ENCODE measurements at regions not wholly inside any gene's neighbourhood (a gene's known extent, or its start where the extent isn't known, plus 50 kb on each side); places are given as distances from the start of the nearest gene placed in this dataset.

DNA sequence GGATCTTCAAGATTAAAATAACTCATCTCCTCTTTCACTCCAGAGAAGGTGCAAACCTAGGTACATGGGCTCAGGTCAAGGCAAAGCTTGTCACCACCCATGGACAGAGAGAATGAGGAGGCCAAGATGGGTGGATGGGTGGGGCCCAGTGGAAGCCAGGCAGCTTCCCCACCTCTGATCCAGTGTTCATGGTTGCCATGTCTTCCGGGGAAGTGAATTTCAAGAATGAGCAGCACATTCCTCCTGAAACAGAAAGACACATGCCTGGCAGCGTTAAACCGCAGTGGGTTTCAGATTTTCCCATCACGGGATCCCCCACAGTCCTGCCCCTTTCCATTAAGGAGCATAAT is 301.7 kb downstream of the EIPR1 start:
- H3K27ac ChIP-seq (ENCODE audit: low read depth): no peak overlapping the region
- 86% methylated on average over 4 of the region's 4 CpGs for WGBS
- no peak for DNase-seq (ENCODE audit: extremely low spot score)
- H3K4me1 ChIP-seq (ENCODE audit: insufficient read depth): no peaks in the 10 kb centered on the region
- no peaks in the 10 kb centered on the region for H3K36me3 ChIP-seq (ENCODE audit: insufficient read depth)
- no peak overlapping the region for H3K4me3 ChIP-seq (ENCODE audit: low read depth, low read length)

DNA sequence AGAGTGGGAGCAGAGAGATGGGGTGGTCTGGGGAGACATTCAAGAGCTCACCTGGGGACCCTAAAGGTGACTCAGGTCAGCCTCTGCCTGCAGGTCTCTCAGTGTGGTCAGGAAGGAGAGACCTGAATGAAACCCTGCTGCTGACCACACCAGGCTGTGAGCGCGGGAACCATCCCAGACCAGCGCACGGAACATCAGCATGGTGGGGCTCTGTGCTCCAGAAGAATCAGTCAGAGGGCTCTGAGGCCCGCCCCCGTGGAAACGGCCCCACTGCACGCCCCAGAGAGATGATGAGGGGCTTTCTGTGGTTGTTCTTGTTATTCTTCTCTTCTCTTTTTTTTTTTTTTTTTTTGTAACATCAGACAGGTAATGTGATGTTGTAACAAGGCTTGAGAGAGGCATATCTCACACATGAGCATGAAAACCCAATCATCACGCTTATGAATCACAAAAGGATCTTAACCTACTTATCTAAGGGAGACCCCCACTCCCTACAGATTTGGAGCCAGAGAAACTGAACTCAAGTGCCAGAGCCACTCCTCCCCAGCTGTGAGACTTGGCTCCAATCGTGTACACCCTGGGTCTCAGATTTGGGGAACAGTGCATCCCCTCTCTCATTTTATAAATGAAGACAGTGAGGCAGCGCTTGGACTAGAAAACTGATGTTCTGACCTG is 302.2 kb downstream of the EIPR1 start:
- H3K4me3 ChIP-seq (ENCODE audit: low read depth, low read length): no peak overlapping the region
- no peak for DNase-seq (ENCODE audit: extremely low spot score)
- no peaks in the 10 kb centered on the region for H3K4me1 ChIP-seq (ENCODE audit: insufficient read depth)
- H3K27ac ChIP-seq (ENCODE audit: low read depth): no peak overlapping the region
- no peaks in the 10 kb centered on the region for H3K36me3 ChIP-seq (ENCODE audit: insufficient read depth)
- WGBS: 82% methylated on average over 11 of the region's 11 CpGs

DNA sequence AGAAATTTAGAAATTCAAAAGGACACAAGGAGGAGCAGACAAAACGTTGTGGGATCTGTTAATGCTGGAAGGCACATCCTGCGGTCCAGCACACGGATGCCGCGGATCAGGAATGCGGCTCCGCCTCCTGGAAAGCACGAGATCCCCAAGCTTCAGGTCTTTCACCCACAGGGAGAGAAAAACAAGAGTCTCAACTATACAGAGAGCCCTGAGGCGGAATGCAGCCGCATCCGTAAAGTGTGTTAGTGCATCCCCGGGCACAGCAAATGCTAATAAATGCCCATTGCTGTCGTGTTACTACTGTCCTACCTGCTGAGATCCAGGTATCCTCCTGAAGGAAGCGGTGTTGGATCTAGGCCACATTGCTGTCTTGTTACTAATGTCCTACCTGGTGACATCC is 303.9 kb downstream of the EIPR1 start:
- H3K4me3 ChIP-seq (ENCODE audit: low read depth, low read length): no peak overlapping the region
- no peak overlapping the region for H3K27ac ChIP-seq (ENCODE audit: low read depth)
- DNase-seq (ENCODE audit: extremely low spot score): no peak
- H3K36me3 ChIP-seq (ENCODE audit: insufficient read depth): no peaks in the 10 kb centered on the region
- H3K4me1 ChIP-seq (ENCODE audit: insufficient read depth): no peaks in the 10 kb centered on the region
- WGBS: 71% methylated on average over 14 of the region's 14 CpGs

DNA sequence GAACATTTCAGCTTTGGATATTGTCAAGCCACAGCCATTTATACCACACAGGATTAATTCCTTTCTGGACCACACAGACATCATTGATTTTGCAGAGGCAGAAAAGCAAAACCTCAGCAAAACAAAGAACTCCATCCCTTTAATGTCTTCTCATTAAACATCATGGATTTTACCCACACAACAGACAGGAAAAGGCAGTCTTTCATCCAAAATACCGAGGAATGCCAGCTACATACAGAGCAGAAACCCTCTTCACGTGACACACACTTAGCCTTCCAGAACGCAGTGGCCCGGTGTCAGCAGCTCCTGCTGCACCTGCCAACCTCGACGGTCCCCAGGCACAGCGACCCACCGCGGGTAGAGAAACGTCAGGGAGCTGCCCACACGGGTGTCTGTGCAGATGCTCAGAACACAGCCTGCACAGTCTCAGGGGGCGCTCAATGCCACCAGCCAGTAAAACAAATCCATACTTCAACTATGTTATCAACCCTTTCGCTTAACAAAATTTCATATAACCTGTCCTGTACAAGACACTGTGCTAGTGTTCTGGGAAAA is 304.5 kb downstream of the EIPR1 start:
- DNase-seq (ENCODE audit: extremely low spot score): no peak
- H3K4me3 ChIP-seq (ENCODE audit: low read depth, low read length): no peak overlapping the region
- H3K27ac ChIP-seq (ENCODE audit: low read depth): no peak overlapping the region
- 38% methylated on average over 13 of the region's 13 CpGs for WGBS
- no peaks in the 10 kb centered on the region for H3K36me3 ChIP-seq (ENCODE audit: insufficient read depth)
- no peaks in the 10 kb centered on the region for H3K4me1 ChIP-seq (ENCODE audit: insufficient read depth)

DNA sequence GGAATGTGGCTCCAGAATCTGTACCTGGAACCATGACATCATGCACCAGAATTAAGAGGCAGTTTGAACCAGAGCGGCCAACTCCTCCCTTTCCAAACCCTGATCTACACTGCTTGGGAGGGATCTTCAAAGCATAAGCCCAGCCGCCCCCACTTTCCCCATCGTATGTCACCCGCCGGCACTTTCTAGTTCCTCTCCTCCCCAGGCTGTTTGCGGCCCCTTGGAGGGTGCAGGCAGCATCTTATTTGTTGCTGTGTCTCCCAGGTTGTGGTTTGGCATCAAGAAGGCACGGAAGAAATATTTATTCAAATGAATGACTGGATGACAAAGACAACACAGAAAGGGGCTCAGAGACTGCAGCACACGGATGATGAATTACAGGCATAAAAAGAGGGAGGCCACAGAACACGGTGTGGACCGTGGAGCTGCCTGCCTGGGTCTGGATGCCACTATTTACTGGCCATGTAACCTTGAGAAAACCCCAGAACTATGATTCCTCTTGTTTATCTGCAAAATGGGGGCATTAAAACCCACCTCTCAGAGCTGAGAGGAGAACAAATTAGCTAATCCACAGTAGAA is 305.8 kb downstream of the EIPR1 start:
- 83% methylated on average over 10 of the region's 10 CpGs for WGBS
- Histone ChIP-seq H3K36me3 (ENCODE audit: insufficient read depth) (no peaks in the 10 kb centered on the region), H3K4me3 (ENCODE audit: low read depth, low read length) (no peak overlapping the region), H3K4me1 (ENCODE audit: insufficient read depth) (no peaks in the 10 kb centered on the region), H3K27ac (ENCODE audit: low read depth) (no peak overlapping the region)
- DNase-seq (ENCODE audit: extremely low spot score): no peak

DNA sequence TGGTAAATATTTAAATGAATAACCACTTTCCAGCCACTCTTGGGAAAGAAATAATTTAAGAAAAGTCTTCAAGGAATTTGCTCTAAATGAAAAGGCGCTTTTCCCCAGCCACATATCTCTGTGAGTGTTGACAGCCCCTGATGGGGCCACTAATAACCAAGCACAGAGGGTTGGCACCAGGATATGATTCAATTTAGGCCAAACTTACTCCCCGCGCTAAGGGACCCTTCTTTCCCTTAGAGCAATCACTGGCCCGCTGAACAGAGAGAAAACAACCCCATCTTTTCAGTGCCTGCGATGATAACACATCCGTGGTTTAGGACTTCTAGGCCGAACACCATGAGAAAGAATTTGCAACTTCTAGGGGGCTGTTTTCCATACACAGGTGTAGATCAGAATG is 310.8 kb downstream of the EIPR1 start:
- no peak for DNase-seq (ENCODE audit: extremely low spot score)
- H3K4me3 ChIP-seq (ENCODE audit: low read depth, low read length): no peak overlapping the region
- H3K27ac ChIP-seq (ENCODE audit: low read depth): no peak overlapping the region
- no peaks in the 10 kb centered on the region for H3K36me3 ChIP-seq (ENCODE audit: insufficient read depth)
- 90% methylated on average over 7 of the region's 7 CpGs for WGBS
- no peaks in the 10 kb centered on the region for H3K4me1 ChIP-seq (ENCODE audit: insufficient read depth)

DNA sequence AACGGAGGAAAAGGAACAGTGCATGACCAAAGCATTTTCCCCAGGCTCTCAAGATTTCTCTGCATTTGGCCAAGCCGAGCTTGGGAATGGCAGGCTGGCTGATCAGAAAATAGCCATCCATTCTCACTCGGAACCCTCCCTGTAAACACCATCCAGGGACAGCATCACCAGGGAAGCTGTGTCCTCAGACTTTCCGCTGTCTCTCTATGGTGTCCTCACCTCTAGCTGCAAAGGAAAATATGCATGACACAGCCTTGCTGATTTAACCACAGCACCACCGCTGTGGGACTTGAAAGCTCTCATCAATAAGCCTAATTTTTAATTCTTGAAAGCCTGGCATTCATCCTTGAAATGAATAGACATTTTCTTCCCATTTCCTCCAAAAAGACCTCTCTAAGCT is 311.7 kb downstream of the EIPR1 start:
- 73% methylated on average over 5 of the region's 5 CpGs for WGBS
- no peak overlapping the region for H3K27ac ChIP-seq (ENCODE audit: low read depth)
- H3K36me3 ChIP-seq (ENCODE audit: insufficient read depth): no peaks in the 10 kb centered on the region
- H3K4me1 ChIP-seq (ENCODE audit: insufficient read depth): no peaks in the 10 kb centered on the region
- no peak for DNase-seq (ENCODE audit: extremely low spot score)
- H3K4me3 ChIP-seq (ENCODE audit: low read depth, low read length): no peak overlapping the region

DNA sequence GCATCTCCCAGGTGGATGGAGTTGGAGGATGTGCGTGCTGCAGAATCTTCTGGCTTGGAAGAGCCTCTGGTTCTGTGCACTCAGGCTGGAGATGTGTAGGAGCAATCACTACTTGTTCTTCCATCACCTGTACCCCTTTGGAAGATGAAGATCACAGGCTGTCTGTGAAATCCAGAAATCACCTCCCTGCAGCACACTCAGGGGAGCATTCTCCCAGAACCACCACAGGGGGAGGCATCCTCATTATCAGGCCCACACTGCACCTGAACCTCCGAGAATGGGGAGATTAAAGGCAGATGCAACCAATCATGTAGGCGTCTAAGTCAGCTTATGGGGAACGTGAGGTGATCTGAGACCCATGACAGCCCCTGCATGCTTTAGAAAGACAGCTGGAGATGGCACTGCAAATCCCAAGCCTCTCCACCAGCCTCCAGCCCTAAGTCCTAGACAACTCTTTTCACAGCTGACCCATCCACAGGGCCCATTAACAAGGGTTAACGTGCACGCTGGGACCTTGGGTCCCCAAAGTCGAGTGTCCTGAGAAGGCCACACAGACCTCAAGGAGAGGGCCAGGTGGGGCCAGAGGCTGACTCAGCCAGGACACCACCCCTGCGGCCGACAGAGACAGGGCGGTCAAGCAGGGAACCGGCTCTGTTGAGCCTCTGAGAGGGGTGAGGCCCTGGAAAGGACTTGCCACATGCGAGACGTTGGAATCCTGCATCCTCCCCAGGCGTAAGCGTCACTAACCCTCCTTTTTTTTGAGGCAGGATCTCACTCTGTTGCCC is 314.9 kb downstream of the EIPR1 start:
- WGBS: 81% methylated on average over 15 of the region's 15 CpGs
- H3K27ac ChIP-seq (ENCODE audit: low read depth): no peak overlapping the region
- DNase-seq (ENCODE audit: extremely low spot score): no peak

DNA sequence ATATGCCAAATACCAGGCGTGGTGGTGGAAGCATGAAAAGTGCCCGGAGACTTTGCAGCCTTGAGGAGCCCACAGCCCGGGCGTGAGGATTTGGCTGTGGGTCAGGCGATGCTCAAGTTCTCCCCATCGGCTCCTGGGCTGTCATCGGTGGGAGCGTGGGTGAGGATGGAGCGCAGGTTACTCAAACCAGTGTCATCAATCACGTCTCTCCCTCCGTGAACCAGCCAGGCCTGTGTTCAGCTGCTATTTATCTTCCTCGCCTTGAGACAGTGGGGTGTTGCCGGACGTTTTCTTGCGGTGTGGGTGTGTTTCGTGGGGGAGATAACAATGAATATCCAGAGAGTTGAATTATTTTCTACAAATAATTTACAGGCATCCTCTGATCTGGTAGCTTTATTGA is 317.6 kb downstream of the EIPR1 start:
- Histone ChIP-seq H3K36me3 (ENCODE audit: insufficient read depth) (no peaks in the 10 kb centered on the region), H3K4me3 (ENCODE audit: low read depth, low read length) (no peak overlapping the region), H3K4me1 (ENCODE audit: insufficient read depth) (no peaks in the 10 kb centered on the region), H3K27ac (ENCODE audit: low read depth) (no peak overlapping the region)
- 35% methylated on average over 16 of the region's 16 CpGs for WGBS
- no peak for DNase-seq (ENCODE audit: extremely low spot score)

More for the DNA sequence above, 314.9 kb downstream of the EIPR1 start:
- H3K36me3 ChIP-seq (ENCODE audit: insufficient read depth): no peaks in the 10 kb centered on the region
- H3K4me3 ChIP-seq (ENCODE audit: low read depth, low read length): no peak overlapping the region
- H3K4me1 ChIP-seq (ENCODE audit: insufficient read depth): no peaks in the 10 kb centered on the region

DNA sequence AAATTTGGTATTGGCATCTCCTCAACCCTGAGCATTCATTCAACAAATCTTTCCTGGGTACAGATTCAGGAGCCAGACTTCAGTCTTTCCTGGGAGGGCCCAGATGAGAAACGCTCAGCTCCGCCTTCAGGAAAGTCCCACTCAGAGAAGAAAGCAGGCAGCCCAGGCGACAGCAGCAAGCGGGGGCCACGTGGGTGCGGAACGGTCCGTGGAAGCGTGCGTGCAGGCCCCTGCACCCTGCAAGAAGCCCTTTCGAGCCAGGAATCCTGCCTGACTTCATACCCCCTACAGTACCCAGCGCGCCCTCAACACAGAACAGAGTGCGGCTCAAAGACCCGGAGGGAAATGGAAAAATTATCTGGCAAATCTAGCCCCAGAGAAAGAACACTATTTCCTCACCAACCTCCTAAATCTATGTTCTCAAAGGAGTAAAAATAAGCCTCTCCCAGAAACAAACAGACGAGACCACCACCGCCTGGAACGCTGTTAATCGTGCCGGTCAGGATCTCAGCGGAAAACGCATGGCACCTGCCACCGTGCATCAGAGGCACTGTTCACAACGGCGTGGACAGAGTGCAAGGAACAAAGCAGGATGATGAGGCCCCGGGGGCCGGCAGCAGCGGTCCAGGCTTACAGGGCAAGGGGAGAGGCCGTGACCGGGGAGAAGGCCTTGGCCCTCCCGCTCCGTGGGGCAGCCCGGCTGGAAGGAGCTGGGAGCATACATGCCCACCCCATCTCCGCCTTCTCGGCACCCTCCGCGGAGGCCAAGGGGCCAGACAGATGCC is 318.3 kb downstream of the EIPR1 start:
- H3K36me3 ChIP-seq (ENCODE audit: insufficient read depth): no peaks in the 10 kb centered on the region
- H3K4me3 ChIP-seq (ENCODE audit: low read depth, low read length): no peak overlapping the region
- no peaks in the 10 kb centered on the region for H3K4me1 ChIP-seq (ENCODE audit: insufficient read depth)
- WGBS: 78% methylated on average over 37 of the region's 37 CpGs
- no peak overlapping the region for H3K27ac ChIP-seq (ENCODE audit: low read depth)
- no peak for DNase-seq (ENCODE audit: extremely low spot score)

DNA sequence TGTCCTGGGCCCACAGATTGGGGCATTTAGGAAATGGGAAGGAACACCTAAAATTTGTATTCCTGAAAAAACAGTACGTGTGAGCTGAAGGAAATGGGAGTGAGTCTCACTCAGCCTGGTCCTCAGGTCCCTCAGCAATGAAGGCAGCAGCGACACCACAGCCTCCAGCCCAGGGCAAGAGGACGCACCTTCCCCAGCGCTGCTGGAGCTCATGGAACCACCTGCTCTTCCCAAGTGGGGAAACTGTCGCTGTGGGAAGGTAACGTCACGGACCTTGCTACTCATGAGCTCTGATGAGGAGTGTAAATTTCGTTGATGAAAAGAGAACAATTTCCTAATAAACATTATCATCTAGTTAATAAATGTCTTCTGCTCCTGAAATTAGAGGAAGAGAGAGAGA is 323.6 kb downstream of the EIPR1 start:
- no peak overlapping the region for H3K27ac ChIP-seq (ENCODE audit: low read depth)
- 85% methylated on average over 8 of the region's 8 CpGs for WGBS
- H3K4me3 ChIP-seq (ENCODE audit: low read depth, low read length): no peak overlapping the region
- H3K36me3 ChIP-seq (ENCODE audit: insufficient read depth): no peaks in the 10 kb centered on the region
- DNase-seq (ENCODE audit: extremely low spot score): no peak
- no peaks in the 10 kb centered on the region for H3K4me1 ChIP-seq (ENCODE audit: insufficient read depth)

DNA sequence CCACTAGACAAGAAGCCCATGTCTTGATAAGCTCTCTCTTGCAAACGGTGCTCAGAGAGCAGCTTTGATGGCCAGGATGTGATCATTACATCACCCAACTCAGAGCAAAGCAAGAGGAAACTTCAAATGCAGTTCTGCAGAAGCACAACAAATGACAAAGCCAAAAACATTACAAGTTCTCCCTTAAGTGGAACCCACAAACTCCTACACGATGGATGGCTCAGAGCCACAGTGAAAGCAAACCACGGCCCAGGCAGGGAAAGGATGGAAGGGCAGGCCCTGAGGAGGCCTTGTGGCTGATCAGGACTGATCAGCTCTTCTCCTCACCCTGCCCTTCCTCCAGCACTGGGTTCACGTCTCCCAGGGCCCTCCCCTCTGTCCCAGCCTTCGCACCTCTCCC is 326.4 kb downstream of the EIPR1 start:
- WGBS: 71% methylated on average over 5 of the region's 5 CpGs
- Histone ChIP-seq H3K27ac (ENCODE audit: low read depth) (no peak overlapping the region), H3K4me1 (ENCODE audit: insufficient read depth) (no peaks in the 10 kb centered on the region), H3K36me3 (ENCODE audit: insufficient read depth) (no peaks in the 10 kb centered on the region), H3K4me3 (ENCODE audit: low read depth, low read length) (no peak overlapping the region)
- no peak for DNase-seq (ENCODE audit: extremely low spot score)

DNA sequence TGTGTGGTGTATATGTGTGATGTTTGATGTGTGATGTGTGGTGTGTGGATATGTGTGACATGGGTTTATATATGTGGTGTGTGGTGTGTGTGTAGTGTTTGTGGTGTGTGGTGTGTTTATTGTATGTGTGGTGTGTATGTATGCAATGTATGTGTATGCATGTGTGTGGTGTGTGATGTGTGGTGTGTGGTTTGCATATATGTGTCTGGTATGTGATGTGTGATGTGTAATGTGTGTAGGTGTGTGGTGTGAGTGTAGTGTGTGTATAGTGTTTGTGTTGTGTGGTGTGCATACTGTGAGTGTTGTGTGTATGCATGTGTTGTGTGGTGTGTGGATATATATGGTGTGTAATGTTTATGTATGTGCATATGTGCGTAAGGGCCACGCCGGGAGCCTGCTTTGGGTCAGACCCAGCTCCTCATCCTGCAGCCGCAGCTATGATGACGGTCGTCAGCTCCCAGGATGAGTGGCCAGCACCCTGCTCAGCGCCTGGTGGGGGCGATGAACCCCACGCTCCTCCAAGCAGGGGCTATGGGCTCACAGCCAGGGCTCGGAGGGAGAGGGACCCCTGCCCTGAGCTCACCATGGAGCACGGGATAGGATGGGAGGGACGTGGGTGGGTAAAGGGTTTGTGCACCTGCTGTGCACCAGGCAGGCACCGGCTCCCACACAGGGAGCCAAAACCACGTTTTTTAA is 331.3 kb downstream of the EIPR1 start:
- Histone ChIP-seq H3K4me3 (ENCODE audit: low read depth, low read length) (no peak overlapping the region), H3K36me3 (ENCODE audit: insufficient read depth) (no peaks in the 10 kb centered on the region), H3K4me1 (ENCODE audit: insufficient read depth) (no peaks in the 10 kb centered on the region), H3K27ac (ENCODE audit: low read depth) (no peak overlapping the region)
- no peak for DNase-seq (ENCODE audit: extremely low spot score)
- 76% methylated on average over 14 of the region's 14 CpGs for WGBS
